Testis (tissue), 2 donors: ENCODE measurements at regions not wholly inside any gene's neighbourhood (a gene's known extent, or its start where the extent isn't known, plus 50 kb on each side); places are given as distances from the start of the nearest gene placed in this dataset.

Experiments used
- POLR2A ChIP-seq: fragments of 450-650 bp; IDR thresholded peaks from one replicate; pipeline ENCODE4 v1.6.1; 2017; ENCODE audit warnings: antibody characterized with exemption, mild to moderate bottlenecking, moderate library complexity
- TF ChIP-seq, protein P1 (sequence below), 3 experiments: fragments of 450-650 bp in 2 of 3; fragments of 200-600 bp in 1 of 3; sonication (generic) in 1 of 3; IDR thresholded peaks; one replicate each; pipeline ENCODE4 v1.5.1; 2016 to 2019; ENCODE audit warnings: antibody characterized with exemption in 3 of 3, mild to moderate bottlenecking in 2 of 3, moderate library complexity in 1 of 3

DNA sequence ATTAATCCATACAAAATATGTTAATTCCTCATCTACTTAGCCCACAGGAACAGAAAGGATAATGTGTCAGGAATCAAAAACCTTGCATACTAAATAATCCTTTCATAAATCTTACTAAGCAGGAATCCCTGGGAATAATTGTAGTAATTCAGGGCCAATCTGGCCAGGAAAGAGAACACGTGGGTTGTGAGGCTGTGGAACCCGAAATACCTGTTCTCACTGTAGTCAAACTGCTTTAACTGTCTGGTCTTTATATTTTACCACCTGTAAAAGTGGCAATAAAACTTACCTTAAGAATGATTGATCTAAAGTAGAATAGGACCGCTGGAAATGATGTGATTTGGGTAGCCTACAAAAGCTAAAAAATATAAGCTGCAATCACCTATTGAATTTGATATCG is 1620.9 kb downstream of the STIM2 start:
- TF ChIP-seq, protein P1, sequence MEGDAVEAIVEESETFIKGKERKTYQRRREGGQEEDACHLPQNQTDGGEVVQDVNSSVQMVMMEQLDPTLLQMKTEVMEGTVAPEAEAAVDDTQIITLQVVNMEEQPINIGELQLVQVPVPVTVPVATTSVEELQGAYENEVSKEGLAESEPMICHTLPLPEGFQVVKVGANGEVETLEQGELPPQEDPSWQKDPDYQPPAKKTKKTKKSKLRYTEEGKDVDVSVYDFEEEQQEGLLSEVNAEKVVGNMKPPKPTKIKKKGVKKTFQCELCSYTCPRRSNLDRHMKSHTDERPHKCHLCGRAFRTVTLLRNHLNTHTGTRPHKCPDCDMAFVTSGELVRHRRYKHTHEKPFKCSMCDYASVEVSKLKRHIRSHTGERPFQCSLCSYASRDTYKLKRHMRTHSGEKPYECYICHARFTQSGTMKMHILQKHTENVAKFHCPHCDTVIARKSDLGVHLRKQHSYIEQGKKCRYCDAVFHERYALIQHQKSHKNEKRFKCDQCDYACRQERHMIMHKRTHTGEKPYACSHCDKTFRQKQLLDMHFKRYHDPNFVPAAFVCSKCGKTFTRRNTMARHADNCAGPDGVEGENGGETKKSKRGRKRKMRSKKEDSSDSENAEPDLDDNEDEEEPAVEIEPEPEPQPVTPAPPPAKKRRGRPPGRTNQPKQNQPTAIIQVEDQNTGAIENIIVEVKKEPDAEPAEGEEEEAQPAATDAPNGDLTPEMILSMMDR (IDR thresholded peaks at IDR 0.05): no peak
- TF ChIP-seq POLR2A: no peak
